HG03571 (cell line): ENCODE measurements at regions not wholly inside any gene's neighbourhood (a gene's known extent, or its start where the extent isn't known, plus 50 kb on each side); places are given as distances from the start of the nearest gene placed in this dataset.
"Not testable (repeated sequence)": the region's sequence is repeated elsewhere in the genome, so short reads cannot be mapped to it uniquely, and the experiment has no call there.

Experiments used
- ATAC-seq: cut with Tn5 transposase; IDR thresholded peaks from one replicate; pipeline ENCODE4 v1.9.1; 2021; ENCODE audit not compliant: unreplicated experiment

GRCh38 chr4:101670897-101671296 is 119.6 kb upstream of the BANK1 start:
- no peak for ATAC-seq

- no peak for ATAC-seq
Observed at GRCh38 chr4:101670370-101670769, 120.2 kb upstream of the BANK1 start.

GRCh38 chr4:101669832-101670188 is 120.7 kb upstream of the BANK1 start:
- no peak for ATAC-seq

- ATAC-seq, result no peak
Observed at GRCh38 chr4:101669138-101669831, 121.2 kb upstream of the BANK1 start.

GRCh38 chr4:101667348-101667747 is 123.2 kb upstream of the BANK1 start:
- ATAC-seq, result no peak

GRCh38 chr4:101660607-101661006 is 129.9 kb upstream of the BANK1 start:
- ATAC-seq, result no peak

- no peak for ATAC-seq
Observed at GRCh38 chr4:101655857-101656256, 134.7 kb upstream of the BANK1 start.

- ATAC-seq, result no peak
Observed at GRCh38 chr4:101655005-101655404, 135.5 kb upstream of the BANK1 start.

- ATAC-seq, result no peak
Observed at GRCh38 chr4:101651778-101652177, 138.8 kb upstream of the BANK1 start.

GRCh38 chr4:101649790-101650515 is 140.6 kb upstream of the BANK1 start:
- ATAC-seq, result no peak

GRCh38 chr4:101647710-101648034 is 142.9 kb upstream of the BANK1 start:
- no peak for ATAC-seq

- ATAC-seq, result no peak
Observed at GRCh38 chr4:101644516-101644915, 146.0 kb upstream of the BANK1 start.

- ATAC-seq, result no peak
Observed at GRCh38 chr4:101643186-101643837, 147.2 kb upstream of the BANK1 start.

- ATAC-seq, result not testable (repeated sequence)
Observed at GRCh38 chr4:101632766-101633165, 157.8 kb upstream of the BANK1 start.

- no peak for ATAC-seq
Observed at GRCh38 chr4:101630319-101630986, 160.1 kb upstream of the BANK1 start.

- no peak for ATAC-seq
Observed at GRCh38 chr4:101621120-101621519, 169.4 kb upstream of the BANK1 start.

- ATAC-seq, result no peak
Observed at GRCh38 chr4:101615652-101616051, 174.9 kb upstream of the BANK1 start.

- not testable (repeated sequence) for ATAC-seq
Observed at GRCh38 chr4:101606989-101607388, 183.5 kb upstream of the BANK1 start.

GRCh38 chr4:101604976-101605375 is 185.6 kb upstream of the BANK1 start:
- ATAC-seq, result no peak

GRCh38 chr4:101600287-101600686 is 190.2 kb upstream of the BANK1 start:
- no peak for ATAC-seq

- ATAC-seq, result no peak
Observed at GRCh38 chr4:101599620-101600019, 190.9 kb upstream of the BANK1 start.
